ENCODE measurements at regions not wholly inside any gene's neighbourhood (a gene's known extent, or its start where the extent isn't known, plus 50 kb on each side); places are given as distances from the start of the nearest gene placed in this dataset.
"Not testable (repeated sequence)": the region's sequence is repeated elsewhere in the genome, so short reads cannot be mapped to it uniquely, and the experiment has no call there.

DNA sequence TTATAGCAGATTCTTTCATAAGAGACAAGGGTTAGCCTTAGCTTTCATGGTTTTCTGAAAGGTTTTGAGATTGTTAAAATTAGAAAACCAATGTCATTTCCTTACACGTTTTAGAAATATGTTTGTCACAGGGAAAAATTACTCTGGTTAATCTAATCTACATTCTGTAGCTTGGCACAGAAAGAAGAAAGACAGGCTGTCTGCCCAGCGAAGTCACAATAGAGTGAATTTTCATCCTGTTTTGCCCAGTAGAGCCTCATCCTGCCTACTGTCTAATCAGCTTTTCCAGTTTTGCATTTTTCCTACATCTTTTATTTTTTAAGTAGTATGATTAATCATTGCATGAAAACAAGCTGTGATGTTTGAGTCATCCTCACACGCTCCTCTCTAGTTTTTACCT lies 688.8 kb downstream of the MTRR start:
- H3K27me3 ChIP-seq (ENCODE audit: control insufficient read depth, insufficient read depth, low read length) = no peaks in the 10 kb centered on the region

DNA sequence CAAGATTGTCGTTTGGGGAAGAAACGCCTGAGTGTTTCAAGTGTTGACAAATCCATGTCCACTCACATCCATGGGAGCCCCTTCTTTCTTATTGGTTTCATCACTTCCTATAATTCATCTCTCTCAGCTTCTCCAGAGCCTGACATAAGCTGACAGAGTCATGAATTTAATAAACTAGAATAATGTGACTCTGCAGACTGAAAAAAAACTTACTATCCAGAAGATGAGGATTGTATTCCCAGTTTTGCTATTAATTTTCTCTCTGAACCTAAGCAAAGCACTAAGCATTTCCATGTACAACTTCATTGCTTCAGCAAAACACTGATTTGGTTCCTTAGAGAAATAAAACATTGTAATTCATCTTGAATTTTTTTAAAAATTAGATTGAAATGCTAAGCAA lies 691.8 kb downstream of the MTRR start:
- Histone ChIP-seq H3K9me3 (ENCODE audit: control insufficient read depth, insufficient read depth, low read length) (no peaks in the 10 kb centered on the region), H3K9ac (ENCODE audit: low read depth, low read length) (no peak overlapping the region), H3K4me3 (ENCODE audit: low read depth, low read length) (no peak overlapping the region), H3K36me3 (ENCODE audit: control insufficient read depth, insufficient read depth, low read length) (no peaks in the 10 kb centered on the region), H3K4me1 (ENCODE audit: control insufficient read depth, insufficient read depth, low read length) (no peaks in the 10 kb centered on the region), H3K27me3 (ENCODE audit: control insufficient read depth, insufficient read depth, low read length) (no peaks in the 10 kb centered on the region)

More for the DNA sequence above, 688.8 kb downstream of the MTRR start:
- H3K4me1 ChIP-seq (ENCODE audit: control insufficient read depth, insufficient read depth, low read length) = no peaks in the 10 kb centered on the region
- no peaks in the 10 kb centered on the region for H3K9me3 ChIP-seq (ENCODE audit: control insufficient read depth, insufficient read depth, low read length)
- no peaks in the 10 kb centered on the region for H3K36me3 ChIP-seq (ENCODE audit: control insufficient read depth, insufficient read depth, low read length)
- H3K9ac ChIP-seq (ENCODE audit: low read depth, low read length) = no peak overlapping the region
- H3K4me3 ChIP-seq (ENCODE audit: low read depth, low read length) = no peak overlapping the region

DNA sequence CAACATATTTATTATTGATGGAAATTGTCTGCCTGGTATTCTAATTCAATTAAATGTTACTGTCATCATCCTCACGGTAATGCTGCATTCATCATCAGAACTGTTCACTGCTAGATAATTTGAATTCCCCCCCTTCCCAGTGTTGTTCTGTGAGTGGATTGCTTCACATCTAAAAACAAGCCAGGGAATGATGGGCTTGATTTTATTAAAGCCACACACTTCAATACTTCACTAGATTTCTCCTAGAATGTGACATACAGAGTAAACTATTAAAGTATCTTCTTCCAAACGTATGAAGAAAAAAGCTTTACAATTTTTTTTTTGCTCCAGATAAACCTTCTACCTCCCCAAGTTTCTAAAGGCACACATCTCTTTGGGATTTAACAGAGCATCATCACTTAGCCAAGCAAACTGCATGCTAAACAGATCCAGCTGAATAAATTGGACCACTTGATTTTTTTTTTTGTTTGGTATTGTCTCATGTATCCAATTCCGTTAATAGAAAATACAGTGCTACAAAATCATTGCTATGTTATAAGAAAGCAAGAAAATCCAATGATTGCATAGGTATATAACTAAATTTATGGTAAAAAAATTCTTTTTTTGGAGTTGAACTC lies 692.4 kb downstream of the MTRR start:
- Histone ChIP-seq H3K4me3 (ENCODE audit: low read depth, low read length) (no peak overlapping the region), H3K9me3 (ENCODE audit: control insufficient read depth, insufficient read depth, low read length) (no peaks in the 10 kb centered on the region), H3K36me3 (ENCODE audit: control insufficient read depth, insufficient read depth, low read length) (no peaks in the 10 kb centered on the region), H3K9ac (ENCODE audit: low read depth, low read length) (no peak overlapping the region), H3K27me3 (ENCODE audit: control insufficient read depth, insufficient read depth, low read length) (no peaks in the 10 kb centered on the region), H3K4me1 (ENCODE audit: control insufficient read depth, insufficient read depth, low read length) (no peaks in the 10 kb centered on the region)

DNA sequence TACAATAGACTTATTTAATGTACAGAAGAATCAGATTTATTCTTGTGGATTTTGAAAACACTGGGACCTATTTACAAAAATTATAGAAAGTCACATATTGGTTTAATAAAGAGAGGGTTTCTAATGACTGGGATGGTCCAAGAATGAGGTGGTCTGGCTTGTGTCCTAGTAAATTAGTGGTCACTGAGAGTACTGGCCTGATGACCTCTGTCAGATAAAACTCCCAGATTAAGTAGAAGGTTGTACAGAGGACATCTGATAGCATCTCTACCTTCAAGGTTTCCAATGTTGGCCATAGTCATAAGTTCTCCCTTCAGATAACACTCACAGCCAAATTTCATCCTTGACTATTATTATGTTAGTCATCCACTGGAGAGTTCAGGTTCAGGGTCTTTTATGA lies 692.9 kb downstream of the MTRR start:
- no peaks in the 10 kb centered on the region for H3K27me3 ChIP-seq (ENCODE audit: control insufficient read depth, insufficient read depth, low read length)
- H3K4me1 ChIP-seq (ENCODE audit: control insufficient read depth, insufficient read depth, low read length) = no peaks in the 10 kb centered on the region
- no peaks in the 10 kb centered on the region for H3K36me3 ChIP-seq (ENCODE audit: control insufficient read depth, insufficient read depth, low read length)
- H3K4me3 ChIP-seq (ENCODE audit: low read depth, low read length) = no peak overlapping the region
- no peak overlapping the region for H3K9ac ChIP-seq (ENCODE audit: low read depth, low read length)
- no peaks in the 10 kb centered on the region for H3K9me3 ChIP-seq (ENCODE audit: control insufficient read depth, insufficient read depth, low read length)

DNA sequence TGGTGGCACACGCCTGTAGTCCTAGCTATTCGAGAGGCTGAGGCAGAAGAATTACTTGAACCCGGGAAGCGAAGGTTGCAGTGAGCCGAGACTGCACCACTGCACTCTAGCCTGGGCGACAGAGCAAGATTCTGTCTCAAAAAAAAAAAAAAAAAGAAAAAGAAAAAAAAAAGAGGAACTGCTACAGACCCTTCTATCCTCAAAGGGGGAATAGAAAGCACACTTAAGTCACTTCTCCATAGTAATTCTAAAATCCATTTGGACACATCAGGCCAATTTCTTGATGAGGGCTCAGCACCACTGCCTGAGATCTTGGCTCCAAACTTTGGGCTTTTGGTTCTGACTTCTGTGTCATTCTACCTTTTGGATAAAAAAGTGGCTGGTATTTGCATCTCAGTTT lies 694.6 kb downstream of the MTRR start:
- not testable (repeated sequence) for H3K9ac ChIP-seq (ENCODE audit: low read depth, low read length); H3K9me3 ChIP-seq (ENCODE audit: control insufficient read depth, insufficient read depth, low read length); H3K4me3 ChIP-seq (ENCODE audit: low read depth, low read length); H3K4me1 ChIP-seq (ENCODE audit: control insufficient read depth, insufficient read depth, low read length); H3K36me3 ChIP-seq (ENCODE audit: control insufficient read depth, insufficient read depth, low read length); H3K27me3 ChIP-seq (ENCODE audit: control insufficient read depth, insufficient read depth, low read length)

DNA sequence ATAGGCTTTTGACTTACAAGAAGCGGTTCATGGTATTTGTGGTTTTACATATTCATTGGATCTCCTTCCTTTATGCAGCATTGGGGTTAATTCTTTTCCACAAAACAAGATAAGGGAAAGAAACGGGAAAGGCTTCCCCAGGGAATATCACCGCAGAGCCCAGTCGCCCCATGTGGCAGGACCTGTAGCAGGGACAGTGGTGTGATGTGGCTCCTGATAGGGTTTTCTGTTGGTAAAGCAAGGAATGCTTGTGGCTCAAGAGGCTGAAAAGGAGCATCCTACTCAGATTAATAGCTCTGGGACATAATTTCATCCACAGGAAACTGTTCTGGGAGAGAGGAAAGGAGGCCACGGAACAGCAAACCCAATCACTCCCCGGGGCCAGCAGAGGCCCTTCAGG lies 699.9 kb downstream of the MTRR start:
- H3K4me1 ChIP-seq (ENCODE audit: control insufficient read depth, insufficient read depth, low read length) = peaks cover 2% of the 10 kb centered on the region
- no peaks in the 10 kb centered on the region for H3K9me3 ChIP-seq (ENCODE audit: control insufficient read depth, insufficient read depth, low read length)
- no peaks in the 10 kb centered on the region for H3K27me3 ChIP-seq (ENCODE audit: control insufficient read depth, insufficient read depth, low read length)
- no peak overlapping the region for H3K4me3 ChIP-seq (ENCODE audit: low read depth, low read length)
- no peak overlapping the region for H3K9ac ChIP-seq (ENCODE audit: low read depth, low read length)
- H3K36me3 ChIP-seq (ENCODE audit: control insufficient read depth, insufficient read depth, low read length) = no peaks in the 10 kb centered on the region

DNA sequence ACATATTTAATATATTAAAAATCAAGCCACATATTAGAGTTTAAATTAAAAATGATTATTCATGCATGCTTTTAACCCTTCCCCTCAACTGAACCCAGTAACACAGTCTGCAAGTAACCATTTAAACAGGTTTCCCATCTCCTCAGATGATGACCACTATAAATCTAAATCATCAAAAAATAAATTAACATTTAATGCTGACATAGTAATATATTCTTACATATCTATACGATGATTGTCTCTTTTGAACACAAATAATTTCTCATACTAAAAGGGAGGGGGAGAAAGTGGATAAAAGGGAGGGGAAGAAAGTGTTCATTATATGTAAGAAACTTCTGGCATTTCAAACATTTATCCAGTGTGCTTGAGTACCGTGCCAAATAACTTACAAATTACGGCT lies 701.6 kb downstream of the MTRR start:
- Histone ChIP-seq H3K4me1 (ENCODE audit: control insufficient read depth, insufficient read depth, low read length) (peaks cover 2% of the 10 kb centered on the region), H3K4me3 (ENCODE audit: low read depth, low read length) (no peak overlapping the region), H3K9ac (ENCODE audit: low read depth, low read length) (no peak overlapping the region), H3K9me3 (ENCODE audit: control insufficient read depth, insufficient read depth, low read length) (no peaks in the 10 kb centered on the region), H3K36me3 (ENCODE audit: control insufficient read depth, insufficient read depth, low read length) (no peaks in the 10 kb centered on the region), H3K27me3 (ENCODE audit: control insufficient read depth, insufficient read depth, low read length) (no peaks in the 10 kb centered on the region)

DNA sequence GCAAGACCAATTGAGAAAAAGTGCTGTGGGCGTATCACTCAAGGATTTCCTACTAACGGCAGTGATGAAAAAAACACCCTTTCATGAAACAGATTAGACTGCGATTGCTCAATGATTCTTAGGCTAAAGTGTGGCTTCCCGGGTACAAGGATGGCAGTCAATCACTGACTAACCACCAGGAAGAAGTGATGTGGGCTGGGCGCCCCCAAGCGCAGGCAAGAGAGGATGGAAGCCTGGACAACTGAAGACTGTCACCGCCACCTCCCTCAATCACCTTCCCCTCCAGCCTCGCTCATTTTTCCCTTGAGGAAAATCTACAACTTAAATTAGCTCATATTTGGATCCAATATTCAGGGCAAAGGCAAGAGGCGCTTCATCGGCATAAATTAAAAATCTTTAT lies 707.2 kb downstream of the MTRR start:
- Histone ChIP-seq H3K4me1 (ENCODE audit: control insufficient read depth, insufficient read depth, low read length) (no peaks in the 10 kb centered on the region), H3K9ac (ENCODE audit: low read depth, low read length) (no peak overlapping the region), H3K36me3 (ENCODE audit: control insufficient read depth, insufficient read depth, low read length) (no peaks in the 10 kb centered on the region), H3K9me3 (ENCODE audit: control insufficient read depth, insufficient read depth, low read length) (no peaks in the 10 kb centered on the region), H3K4me3 (ENCODE audit: low read depth, low read length) (no peak overlapping the region), H3K27me3 (ENCODE audit: control insufficient read depth, insufficient read depth, low read length) (no peaks in the 10 kb centered on the region)

DNA sequence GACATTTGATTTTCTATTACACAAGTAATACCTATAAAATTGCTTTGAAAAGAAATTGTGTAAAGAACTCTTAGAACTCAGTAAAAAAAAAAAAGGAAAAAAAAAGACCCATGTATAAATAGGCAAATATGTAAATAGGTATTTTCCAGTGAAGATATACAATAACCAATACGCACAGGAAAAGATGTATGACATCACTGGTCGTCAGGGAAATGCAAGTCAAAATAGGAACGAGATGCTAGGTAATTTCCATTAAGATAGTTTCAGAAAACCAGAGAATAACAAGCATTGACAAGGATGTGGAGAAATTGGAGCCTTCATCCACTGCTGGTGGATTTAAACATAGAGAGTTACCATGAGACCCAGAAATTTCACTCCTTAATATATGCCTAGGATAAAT lies 708.8 kb downstream of the MTRR start:
- no peak overlapping the region for H3K4me3 ChIP-seq (ENCODE audit: low read depth, low read length)
- H3K4me1 ChIP-seq (ENCODE audit: control insufficient read depth, insufficient read depth, low read length) = no peaks in the 10 kb centered on the region
- H3K36me3 ChIP-seq (ENCODE audit: control insufficient read depth, insufficient read depth, low read length) = no peaks in the 10 kb centered on the region
- H3K9ac ChIP-seq (ENCODE audit: low read depth, low read length) = no peak overlapping the region
- H3K27me3 ChIP-seq (ENCODE audit: control insufficient read depth, insufficient read depth, low read length) = no peaks in the 10 kb centered on the region
- no peaks in the 10 kb centered on the region for H3K9me3 ChIP-seq (ENCODE audit: control insufficient read depth, insufficient read depth, low read length)

DNA sequence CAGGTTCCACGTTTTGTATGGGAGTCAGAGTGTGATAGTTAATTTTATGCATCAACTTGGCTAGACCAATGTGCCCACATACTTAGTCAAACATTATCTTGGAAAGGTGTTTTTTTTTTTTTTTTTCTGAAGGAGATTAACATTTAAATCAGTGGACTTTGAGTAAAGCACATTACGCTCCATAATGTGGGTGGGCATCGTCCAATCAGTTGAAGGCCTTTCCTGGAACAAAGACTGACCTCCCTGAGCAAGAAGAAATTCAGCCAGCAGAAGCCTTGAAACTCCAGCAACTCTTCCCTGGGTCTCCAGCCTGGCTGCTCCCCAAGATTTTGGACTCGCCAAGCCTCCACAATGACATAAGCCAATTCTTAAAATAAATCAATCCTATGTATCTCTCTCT lies 711.4 kb downstream of the MTRR start:
- no peaks in the 10 kb centered on the region for H3K9me3 ChIP-seq (ENCODE audit: control insufficient read depth, insufficient read depth, low read length)
- no peak overlapping the region for H3K4me3 ChIP-seq (ENCODE audit: low read depth, low read length)

DNA sequence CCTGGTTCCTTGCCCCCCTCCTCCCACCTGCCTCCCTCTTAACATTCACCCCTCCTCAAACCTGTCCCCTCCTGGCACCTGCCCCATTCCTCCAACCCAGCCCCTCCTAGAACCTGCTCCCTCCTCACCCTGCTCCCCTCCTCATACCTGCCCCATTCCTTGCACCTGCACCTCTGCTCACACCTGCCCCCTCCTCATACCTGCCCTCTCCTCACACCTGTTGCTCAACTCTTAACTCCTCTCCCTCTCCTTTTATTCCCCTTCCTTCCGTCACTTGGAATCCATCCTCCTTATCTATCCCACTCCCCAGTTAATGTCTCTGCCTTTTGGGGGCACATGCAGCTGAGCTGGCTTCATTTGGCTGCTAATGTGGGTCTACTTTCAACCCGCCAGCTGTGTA lies 712.1 kb downstream of the MTRR start:
- no peaks in the 10 kb centered on the region for H3K27me3 ChIP-seq (ENCODE audit: control insufficient read depth, insufficient read depth, low read length)
- H3K4me1 ChIP-seq (ENCODE audit: control insufficient read depth, insufficient read depth, low read length) = no peaks in the 10 kb centered on the region
- no peak overlapping the region for H3K9ac ChIP-seq (ENCODE audit: low read depth, low read length)
- H3K4me3 ChIP-seq (ENCODE audit: low read depth, low read length) = no peak overlapping the region
- no peaks in the 10 kb centered on the region for H3K36me3 ChIP-seq (ENCODE audit: control insufficient read depth, insufficient read depth, low read length)
- H3K9me3 ChIP-seq (ENCODE audit: control insufficient read depth, insufficient read depth, low read length) = no peaks in the 10 kb centered on the region

More for the DNA sequence above, 711.4 kb downstream of the MTRR start:
- no peaks in the 10 kb centered on the region for H3K36me3 ChIP-seq (ENCODE audit: control insufficient read depth, insufficient read depth, low read length)
- no peaks in the 10 kb centered on the region for H3K4me1 ChIP-seq (ENCODE audit: control insufficient read depth, insufficient read depth, low read length)
- no peaks in the 10 kb centered on the region for H3K27me3 ChIP-seq (ENCODE audit: control insufficient read depth, insufficient read depth, low read length)
- no peak overlapping the region for H3K9ac ChIP-seq (ENCODE audit: low read depth, low read length)

DNA sequence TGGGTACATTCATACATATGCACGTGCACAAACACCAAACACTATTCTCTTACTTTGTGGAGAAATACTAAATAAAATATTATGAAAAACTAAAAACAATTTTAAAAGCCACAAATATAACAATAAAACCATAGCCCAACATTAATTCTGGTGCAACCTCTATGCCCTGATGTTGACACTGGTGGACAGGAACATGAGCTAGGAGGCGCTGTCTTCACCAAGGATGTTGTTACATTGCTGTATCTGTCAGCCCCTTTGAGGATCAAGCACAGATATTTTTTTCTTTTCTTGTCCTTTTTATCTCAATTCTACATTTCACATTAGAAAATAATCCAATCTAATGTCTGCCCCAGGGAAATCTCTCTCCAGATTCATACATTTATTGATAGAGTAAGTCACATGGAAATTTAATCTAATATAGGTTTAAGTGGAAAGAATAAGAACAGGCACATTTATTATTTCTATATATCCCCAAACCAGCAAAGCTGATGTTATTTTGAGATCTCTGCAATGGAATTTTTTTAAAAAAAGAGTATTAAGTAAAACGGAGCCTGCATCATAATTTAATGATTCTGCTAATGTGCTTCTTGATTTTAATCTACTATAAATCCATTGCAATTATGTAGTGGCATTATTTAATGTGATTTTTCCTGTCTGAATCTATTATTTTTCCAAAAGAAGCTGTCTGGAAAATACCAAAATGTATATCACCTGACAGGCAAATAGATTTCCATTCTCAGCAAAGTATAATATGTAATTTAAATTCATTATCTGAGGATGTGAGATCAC lies 716.5 kb downstream of the MTRR start:
- H3K4me1 ChIP-seq (ENCODE audit: control insufficient read depth, insufficient read depth, low read length) = no peaks in the 10 kb centered on the region
- H3K9me3 ChIP-seq (ENCODE audit: control insufficient read depth, insufficient read depth, low read length) = no peaks in the 10 kb centered on the region
- no peak overlapping the region for H3K9ac ChIP-seq (ENCODE audit: low read depth, low read length)
- H3K4me3 ChIP-seq (ENCODE audit: low read depth, low read length) = no peak overlapping the region
- H3K36me3 ChIP-seq (ENCODE audit: control insufficient read depth, insufficient read depth, low read length) = no peaks in the 10 kb centered on the region
- no peaks in the 10 kb centered on the region for H3K27me3 ChIP-seq (ENCODE audit: control insufficient read depth, insufficient read depth, low read length)
